ENCODE measurements at regions not wholly inside any gene's neighbourhood (a gene's known extent, or its start where the extent isn't known, plus 50 kb on each side); places are given as distances from the start of the nearest gene placed in this dataset.

DNA sequence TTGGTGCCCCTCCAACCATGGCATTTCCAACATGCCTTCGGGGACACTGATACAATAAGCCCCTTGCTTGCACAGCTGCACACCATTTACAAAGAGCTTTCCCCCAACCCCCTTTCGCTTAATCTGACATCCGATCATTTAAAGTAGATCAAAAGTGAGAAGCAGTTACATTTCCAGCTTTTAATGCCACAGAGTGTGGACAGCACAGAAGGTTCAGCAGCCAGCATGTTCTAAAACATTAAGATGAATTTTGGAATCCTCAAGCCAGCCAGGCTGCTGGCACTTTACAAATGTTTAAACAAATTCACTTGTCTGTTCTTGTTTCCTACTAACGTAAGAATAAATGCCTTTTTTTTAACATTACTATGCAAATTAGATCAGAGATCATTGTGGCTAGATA lies 284.4 kb upstream of the LDB2 start:
- no peak overlapping the region for H3K4me3 ChIP-seq (ENCODE audit: insufficient read length, low read depth)
- no peaks in the 10 kb centered on the region for H3K4me1 ChIP-seq (ENCODE audit: insufficient read depth, insufficient read length)
- TF ChIP-seq SUZ12 (IDR thresholded peaks at IDR 0.05; ENCODE audit: extremely low read depth, insufficient read depth, insufficient read length), result no peak
- no peak for TF ChIP-seq ZNF274 (IDR thresholded peaks at IDR 0.05; ENCODE audit: low read depth, low read length)
- TF ChIP-seq YY1 (IDR thresholded peaks at IDR 0.05; ENCODE audit: insufficient read depth, insufficient read length), result no peak
- H3K9me3 ChIP-seq (ENCODE audit: insufficient read depth, low read length), result no peaks in the 10 kb centered on the region
- H3K36me3 ChIP-seq (ENCODE audit: insufficient read depth, insufficient read length, low read length), result no peaks in the 10 kb centered on the region
- no peak for DNase-seq (ENCODE audit: low read depth, low spot score)
- H3K27me3 ChIP-seq (ENCODE audit: insufficient read depth, insufficient read length), result no peaks in the 10 kb centered on the region
- H3K9ac ChIP-seq (ENCODE audit: insufficient read length, low read depth), result no peak overlapping the region

DNA sequence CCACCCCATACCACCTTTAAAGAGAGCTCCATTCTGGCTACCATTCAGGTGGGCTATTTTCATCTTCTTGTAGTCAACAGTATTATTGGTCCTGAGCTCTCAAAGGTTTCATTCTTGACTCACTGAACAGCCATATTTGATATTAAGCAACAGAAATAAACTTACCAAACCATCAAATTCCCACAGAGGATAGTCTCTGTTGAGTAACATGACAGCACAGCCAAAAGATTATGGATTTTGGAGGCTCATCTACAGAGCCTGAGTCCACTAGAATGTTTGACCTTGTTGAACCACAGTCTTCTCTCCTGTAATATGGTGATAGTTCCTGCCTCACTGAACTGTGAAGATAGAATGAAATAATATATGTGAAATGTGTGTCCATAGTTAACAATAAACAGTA lies 276.3 kb upstream of the LDB2 start:
- Histone ChIP-seq H3K4me3 (ENCODE audit: insufficient read length, low read depth) (no peak overlapping the region), H3K36me3 (ENCODE audit: insufficient read depth, insufficient read length, low read length) (no peaks in the 10 kb centered on the region), H3K9ac (ENCODE audit: insufficient read length, low read depth) (no peak overlapping the region), H3K27me3 (ENCODE audit: insufficient read depth, insufficient read length) (no peaks in the 10 kb centered on the region), H3K9me3 (ENCODE audit: insufficient read depth, low read length) (no peaks in the 10 kb centered on the region), H3K4me1 (ENCODE audit: insufficient read depth, insufficient read length) (no peaks in the 10 kb centered on the region)
- TF ChIP-seq ZNF274 (IDR thresholded peaks at IDR 0.05; ENCODE audit: low read depth, low read length), result no peak
- no peak for TF ChIP-seq SUZ12 (IDR thresholded peaks at IDR 0.05; ENCODE audit: extremely low read depth, insufficient read depth, insufficient read length)
- no peak for TF ChIP-seq YY1 (IDR thresholded peaks at IDR 0.05; ENCODE audit: insufficient read depth, insufficient read length)
- no peak for DNase-seq (ENCODE audit: low read depth, low spot score)

DNA sequence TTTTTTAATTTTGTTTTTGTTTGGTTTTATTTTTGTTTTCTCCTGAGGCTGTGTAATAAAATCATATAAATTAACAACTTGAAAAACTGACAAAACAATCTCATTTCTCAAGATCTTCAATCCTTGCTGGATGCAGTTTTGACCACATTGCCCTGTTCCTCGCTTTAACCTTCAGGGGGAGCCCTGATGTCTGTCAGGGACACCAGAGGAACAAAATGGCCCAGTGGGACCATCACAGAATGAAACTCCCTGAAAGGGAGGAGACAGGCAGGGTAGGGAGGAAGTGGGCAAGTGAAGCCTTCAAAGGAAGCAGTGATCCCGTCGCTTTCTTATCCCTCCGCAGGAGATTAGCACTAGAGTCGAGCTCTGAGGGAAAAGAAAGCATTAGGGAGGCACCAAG lies 274.9 kb upstream of the LDB2 start:
- no peak for DNase-seq (ENCODE audit: low read depth, low spot score)
- Histone ChIP-seq H3K27me3 (ENCODE audit: insufficient read depth, insufficient read length) (no peaks in the 10 kb centered on the region), H3K4me3 (ENCODE audit: insufficient read length, low read depth) (no peak overlapping the region), H3K9me3 (ENCODE audit: insufficient read depth, low read length) (no peaks in the 10 kb centered on the region), H3K4me1 (ENCODE audit: insufficient read depth, insufficient read length) (no peaks in the 10 kb centered on the region), H3K36me3 (ENCODE audit: insufficient read depth, insufficient read length, low read length) (no peaks in the 10 kb centered on the region), H3K9ac (ENCODE audit: insufficient read length, low read depth) (no peak overlapping the region)
- no peak for TF ChIP-seq ZNF274 (IDR thresholded peaks at IDR 0.05; ENCODE audit: low read depth, low read length)
- no peak for TF ChIP-seq SUZ12 (IDR thresholded peaks at IDR 0.05; ENCODE audit: extremely low read depth, insufficient read depth, insufficient read length)
- TF ChIP-seq YY1 (IDR thresholded peaks at IDR 0.05; ENCODE audit: insufficient read depth, insufficient read length), result no peak

DNA sequence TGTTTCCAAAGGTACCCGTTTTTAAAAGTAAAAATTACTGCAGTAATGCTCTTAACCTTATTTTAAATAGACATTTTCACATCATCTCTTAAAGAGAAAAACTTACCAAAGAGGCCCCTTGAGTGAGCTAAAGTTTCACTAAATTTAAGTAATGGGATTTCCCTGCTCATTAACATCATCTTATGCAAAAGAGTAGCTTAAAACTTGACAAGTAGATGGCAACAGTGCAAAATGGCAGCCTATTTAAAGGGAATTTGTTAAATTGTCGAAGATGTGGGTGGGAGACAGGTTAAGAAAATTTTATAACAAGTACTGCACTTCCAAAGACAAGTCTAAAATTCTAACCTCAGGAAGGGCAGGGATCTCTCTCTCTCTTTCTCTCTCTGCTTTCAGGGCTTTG lies 271.7 kb upstream of the LDB2 start:
- TF ChIP-seq SUZ12 (IDR thresholded peaks at IDR 0.05; ENCODE audit: extremely low read depth, insufficient read depth, insufficient read length), result no peak
- no peak for TF ChIP-seq ZNF274 (IDR thresholded peaks at IDR 0.05; ENCODE audit: low read depth, low read length)
- TF ChIP-seq YY1 (IDR thresholded peaks at IDR 0.05; ENCODE audit: insufficient read depth, insufficient read length), result no peak
- H3K9me3 ChIP-seq (ENCODE audit: insufficient read depth, low read length), result no peaks in the 10 kb centered on the region
- DNase-seq (ENCODE audit: low read depth, low spot score), result no peak
- H3K4me3 ChIP-seq (ENCODE audit: insufficient read length, low read depth), result no peak overlapping the region
- no peaks in the 10 kb centered on the region for H3K27me3 ChIP-seq (ENCODE audit: insufficient read depth, insufficient read length)
- H3K36me3 ChIP-seq (ENCODE audit: insufficient read depth, insufficient read length, low read length), result no peaks in the 10 kb centered on the region
- H3K4me1 ChIP-seq (ENCODE audit: insufficient read depth, insufficient read length), result no peaks in the 10 kb centered on the region
- no peak overlapping the region for H3K9ac ChIP-seq (ENCODE audit: insufficient read length, low read depth)

DNA sequence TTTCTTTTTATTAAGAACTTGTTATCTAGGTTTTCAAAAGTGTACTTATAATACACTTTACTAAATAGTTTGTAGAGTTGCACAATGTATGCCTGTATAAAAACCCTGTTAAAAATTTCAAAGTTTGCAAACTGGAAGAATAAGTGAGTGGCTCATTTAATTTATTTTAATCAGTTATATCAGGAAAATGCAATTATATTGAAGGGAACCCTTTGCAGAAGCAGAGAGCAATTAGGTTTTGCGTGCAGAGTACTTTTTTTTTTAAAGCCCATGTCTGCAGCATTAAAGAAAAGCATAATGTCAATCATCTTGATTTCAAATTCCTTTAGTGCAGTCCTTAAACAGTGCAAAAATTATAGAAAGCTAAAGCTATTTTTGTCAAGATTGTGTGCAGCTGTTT lies 271.3 kb upstream of the LDB2 start:
- Histone ChIP-seq H3K9ac (ENCODE audit: insufficient read length, low read depth) (no peak overlapping the region), H3K4me1 (ENCODE audit: insufficient read depth, insufficient read length) (no peaks in the 10 kb centered on the region), H3K9me3 (ENCODE audit: insufficient read depth, low read length) (no peaks in the 10 kb centered on the region), H3K36me3 (ENCODE audit: insufficient read depth, insufficient read length, low read length) (no peaks in the 10 kb centered on the region), H3K27me3 (ENCODE audit: insufficient read depth, insufficient read length) (no peaks in the 10 kb centered on the region), H3K4me3 (ENCODE audit: insufficient read length, low read depth) (no peak overlapping the region)
- TF ChIP-seq YY1 (IDR thresholded peaks at IDR 0.05; ENCODE audit: insufficient read depth, insufficient read length), result no peak
- no peak for TF ChIP-seq SUZ12 (IDR thresholded peaks at IDR 0.05; ENCODE audit: extremely low read depth, insufficient read depth, insufficient read length)
- no peak for TF ChIP-seq ZNF274 (IDR thresholded peaks at IDR 0.05; ENCODE audit: low read depth, low read length)
- no peak for DNase-seq (ENCODE audit: low read depth, low spot score)

DNA sequence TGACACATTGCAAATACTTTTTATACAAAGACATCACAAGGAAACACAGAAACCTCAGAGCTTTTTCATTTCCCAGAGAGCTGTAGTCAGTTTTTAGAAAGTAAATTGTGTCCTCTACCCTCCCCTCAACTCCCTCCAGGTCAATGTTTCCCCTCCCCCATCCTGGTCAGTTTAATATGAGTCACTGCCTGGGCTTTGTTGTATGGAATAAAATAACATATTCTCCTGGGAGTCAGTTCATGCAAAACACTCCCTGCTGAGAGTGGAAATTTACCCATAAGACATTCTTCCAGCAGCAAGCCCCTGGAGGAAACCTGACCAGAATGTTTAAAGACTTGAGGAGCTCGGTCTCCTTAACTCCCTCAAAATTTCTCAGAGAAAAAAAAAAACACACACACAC lies 270.1 kb upstream of the LDB2 start:
- peak; percentile 46 for DNase-seq (ENCODE audit: low read depth, low spot score)
- Histone ChIP-seq H3K9ac (ENCODE audit: insufficient read length, low read depth) (no peak overlapping the region), H3K36me3 (ENCODE audit: insufficient read depth, insufficient read length, low read length) (no peaks in the 10 kb centered on the region), H3K4me3 (ENCODE audit: insufficient read length, low read depth) (no peak overlapping the region), H3K27me3 (ENCODE audit: insufficient read depth, insufficient read length) (no peaks in the 10 kb centered on the region), H3K9me3 (ENCODE audit: insufficient read depth, low read length) (no peaks in the 10 kb centered on the region), H3K4me1 (ENCODE audit: insufficient read depth, insufficient read length) (no peaks in the 10 kb centered on the region)
- no peak for TF ChIP-seq YY1 (IDR thresholded peaks at IDR 0.05; ENCODE audit: insufficient read depth, insufficient read length)
- no peak for TF ChIP-seq ZNF274 (IDR thresholded peaks at IDR 0.05; ENCODE audit: low read depth, low read length)
- TF ChIP-seq SUZ12 (IDR thresholded peaks at IDR 0.05; ENCODE audit: extremely low read depth, insufficient read depth, insufficient read length), result no peak

DNA sequence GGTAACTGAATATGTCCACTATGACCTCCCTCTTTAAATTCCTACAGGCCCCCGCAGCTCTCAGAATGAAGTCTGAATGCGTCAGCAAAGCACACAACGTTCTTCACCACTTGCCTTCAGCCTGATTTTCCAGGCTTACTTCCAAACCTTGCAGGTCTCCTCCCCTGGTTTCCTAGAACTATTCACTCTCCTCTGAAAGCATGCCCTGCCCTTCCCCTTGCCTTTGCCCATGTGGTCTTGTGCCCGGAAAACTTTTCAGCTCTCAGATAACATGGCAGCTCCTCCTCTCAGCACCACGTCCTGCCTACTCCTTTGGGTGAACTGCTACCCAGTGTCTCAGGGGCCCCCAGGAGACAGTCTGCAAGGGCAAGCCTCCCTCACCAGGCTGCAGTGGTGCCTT lies 268.5 kb upstream of the LDB2 start:
- Histone ChIP-seq H3K4me1 (ENCODE audit: insufficient read depth, insufficient read length) (no peaks in the 10 kb centered on the region), H3K9me3 (ENCODE audit: insufficient read depth, low read length) (peaks cover 11% of the 10 kb centered on the region), H3K36me3 (ENCODE audit: insufficient read depth, insufficient read length, low read length) (no peaks in the 10 kb centered on the region), H3K4me3 (ENCODE audit: insufficient read length, low read depth) (no peak overlapping the region), H3K9ac (ENCODE audit: insufficient read length, low read depth) (no peak overlapping the region), H3K27me3 (ENCODE audit: insufficient read depth, insufficient read length) (no peaks in the 10 kb centered on the region)
- no peak for DNase-seq (ENCODE audit: low read depth, low spot score)
- TF ChIP-seq SUZ12 (IDR thresholded peaks at IDR 0.05; ENCODE audit: extremely low read depth, insufficient read depth, insufficient read length) (no peak), YY1 (IDR thresholded peaks at IDR 0.05; ENCODE audit: insufficient read depth, insufficient read length) (no peak), ZNF274 (IDR thresholded peaks at IDR 0.05; ENCODE audit: low read depth, low read length) (no peak)

DNA sequence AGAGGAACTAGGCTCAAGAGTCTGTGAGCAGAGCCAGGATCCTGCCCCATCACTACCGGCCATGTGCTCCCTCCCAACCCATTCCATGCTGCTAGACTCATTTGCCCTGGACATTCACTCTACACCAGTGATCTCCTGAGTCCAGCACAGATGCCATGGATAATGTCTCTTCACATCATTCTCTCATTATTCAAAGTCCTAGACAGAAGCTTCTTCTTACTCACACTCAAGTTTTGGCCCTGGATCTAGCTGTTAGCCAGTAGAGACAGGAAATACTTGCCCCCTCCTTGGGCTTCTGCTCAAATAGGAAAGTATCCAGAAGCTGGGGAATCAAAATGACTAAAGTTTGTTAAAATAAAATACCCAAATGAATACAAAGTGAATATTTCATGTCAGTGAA lies 266.8 kb upstream of the LDB2 start:
- TF ChIP-seq SUZ12 (IDR thresholded peaks at IDR 0.05; ENCODE audit: extremely low read depth, insufficient read depth, insufficient read length) (no peak), YY1 (IDR thresholded peaks at IDR 0.05; ENCODE audit: insufficient read depth, insufficient read length) (no peak), ZNF274 (IDR thresholded peaks at IDR 0.05; ENCODE audit: low read depth, low read length) (no peak)
- H3K27me3 ChIP-seq (ENCODE audit: insufficient read depth, insufficient read length), result no peaks in the 10 kb centered on the region
- H3K4me1 ChIP-seq (ENCODE audit: insufficient read depth, insufficient read length), result no peaks in the 10 kb centered on the region
- H3K36me3 ChIP-seq (ENCODE audit: insufficient read depth, insufficient read length, low read length), result no peaks in the 10 kb centered on the region
- no peak for DNase-seq (ENCODE audit: low read depth, low spot score)
- peaks cover 22% of the 10 kb centered on the region for H3K9me3 ChIP-seq (ENCODE audit: insufficient read depth, low read length)
- H3K9ac ChIP-seq (ENCODE audit: insufficient read length, low read depth), result no peak overlapping the region
- no peak overlapping the region for H3K4me3 ChIP-seq (ENCODE audit: insufficient read length, low read depth)
